H1 (cell line): ENCODE measurements at regions not wholly inside any gene's neighbourhood (a gene's known extent, or its start where the extent isn't known, plus 50 kb on each side); places are given as distances from the start of the nearest gene placed in this dataset.

Source experiments
- CEBPB ChIP-seq: IDR thresholded peaks from 2 replicates; pipeline ENCODE4 v1.6.1; 2012; ENCODE audit warnings: low read depth, low read length
- CREB1 ChIP-seq: IDR thresholded peaks from 2 replicates; pipeline ENCODE4 v1.6.1; 2012; ENCODE audit warnings: inconsistent platforms
- EP300 ChIP-seq, 2 experiments: IDR thresholded peaks; 1 replicate in 1 of 2; 2 replicates in 1 of 2; pipeline ENCODE4 v1.6.1; 2011 to 2012; ENCODE audit warnings: low read depth in 2 of 2, low read length in 2 of 2, mild to moderate bottlenecking in 2 of 2, borderline replicate concordance in 1 of 2, inconsistent platforms in 1 of 2, moderate library complexity in 1 of 2
- PHF8 ChIP-seq: fragments of 200-600 bp; sonication (generic); conservative IDR thresholded peaks from 2 replicates; pipeline ENCODE4 v1.7.1; 2012; ENCODE audit warnings: low read depth, mild to moderate bottlenecking, inconsistent platforms, low read length, moderate library complexity
- POLR2A ChIP-seq, 2 experiments: IDR thresholded peaks; 1 replicate in 1 of 2; 2 replicates in 1 of 2; pipeline ENCODE4 v1.6.1; 2011; ENCODE audit warnings: low read depth in 2 of 2, low read length in 2 of 2, mild to moderate bottlenecking in 2 of 2; ENCODE audit errors: control extremely low read depth in 1 of 2
- POLR2AphosphoS5 ChIP-seq: IDR thresholded peaks from 2 replicates; pipeline ENCODE4 v1.6.1; 2011; ENCODE audit warnings: low read depth, low read length
- RAD21 ChIP-seq, 2 experiments: IDR thresholded peaks in 1 of 2; conservative IDR thresholded peaks in 1 of 2; 2 replicates each; pipeline ENCODE4 v1.6.1; 2011; ENCODE audit warnings: low read depth in 2 of 2, low read length in 2 of 2, improper control_type of control experiment in 1 of 2, inconsistent platforms in 1 of 2, mild to moderate bottlenecking in 1 of 2, moderate library complexity in 1 of 2
- SP2 ChIP-seq: IDR thresholded peaks from 2 replicates; pipeline ENCODE4 v1.6.1; 2012; ENCODE audit warnings: mild to moderate bottlenecking, low read length, inconsistent platforms
- TAF1 ChIP-seq: IDR thresholded peaks from 2 replicates; pipeline ENCODE4 v1.6.1; 2011; ENCODE audit warnings: mild to moderate bottlenecking, low read depth, low read length
- TEAD4 ChIP-seq: IDR thresholded peaks from 2 replicates; pipeline ENCODE4 v1.6.1; 2012; ENCODE audit warnings: low read depth, low read length, inconsistent platforms, mixed read lengths
- TF ChIP-seq, protein P1 (sequence below), 3 experiments: IDR thresholded peaks; 1 replicate in 2 of 3; 2 replicates in 1 of 3; pipeline versions ENCODE4 v1.5.1 to v1.6.1; 2011; ENCODE audit warnings: low read length in 3 of 3, mild to moderate bottlenecking in 3 of 3, inconsistent platforms in 2 of 3, low read depth in 1 of 3, moderate library complexity in 1 of 3; ENCODE audit not compliant: insufficient read depth in 1 of 3; ENCODE audit errors: control extremely low read depth in 1 of 3
- TF ChIP-seq, protein P2 (sequence below): IDR thresholded peaks from 2 replicates; pipeline ENCODE4 v1.6.1; 2012; ENCODE audit warnings: inconsistent platforms

DNA sequence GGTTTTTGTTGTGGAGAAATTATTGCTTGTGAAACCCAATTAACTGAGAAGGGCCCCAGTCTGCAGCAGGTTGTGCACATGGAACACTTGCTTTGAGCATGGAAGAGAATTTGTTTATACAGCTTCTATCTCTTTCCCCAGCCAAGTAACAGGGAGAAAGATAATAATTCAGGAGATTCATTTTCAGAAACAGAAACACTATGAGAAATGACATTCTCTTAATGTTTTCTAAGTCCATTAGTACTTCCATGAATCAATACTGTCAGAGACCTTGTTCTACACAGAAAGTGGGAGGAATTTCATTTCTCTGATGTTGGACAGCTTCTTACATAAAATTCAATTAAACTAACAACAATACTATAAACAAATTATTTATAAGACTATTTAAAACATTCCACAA lies 446.3 kb downstream of the KLF12 start:
- TF ChIP-seq, protein P1, sequence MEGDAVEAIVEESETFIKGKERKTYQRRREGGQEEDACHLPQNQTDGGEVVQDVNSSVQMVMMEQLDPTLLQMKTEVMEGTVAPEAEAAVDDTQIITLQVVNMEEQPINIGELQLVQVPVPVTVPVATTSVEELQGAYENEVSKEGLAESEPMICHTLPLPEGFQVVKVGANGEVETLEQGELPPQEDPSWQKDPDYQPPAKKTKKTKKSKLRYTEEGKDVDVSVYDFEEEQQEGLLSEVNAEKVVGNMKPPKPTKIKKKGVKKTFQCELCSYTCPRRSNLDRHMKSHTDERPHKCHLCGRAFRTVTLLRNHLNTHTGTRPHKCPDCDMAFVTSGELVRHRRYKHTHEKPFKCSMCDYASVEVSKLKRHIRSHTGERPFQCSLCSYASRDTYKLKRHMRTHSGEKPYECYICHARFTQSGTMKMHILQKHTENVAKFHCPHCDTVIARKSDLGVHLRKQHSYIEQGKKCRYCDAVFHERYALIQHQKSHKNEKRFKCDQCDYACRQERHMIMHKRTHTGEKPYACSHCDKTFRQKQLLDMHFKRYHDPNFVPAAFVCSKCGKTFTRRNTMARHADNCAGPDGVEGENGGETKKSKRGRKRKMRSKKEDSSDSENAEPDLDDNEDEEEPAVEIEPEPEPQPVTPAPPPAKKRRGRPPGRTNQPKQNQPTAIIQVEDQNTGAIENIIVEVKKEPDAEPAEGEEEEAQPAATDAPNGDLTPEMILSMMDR (IDR thresholded peaks at IDR 0.05; ENCODE audit: control extremely low read depth in 1 of 3, insufficient read depth in 1 of 3, low read depth in 1 of 3, low read length in 3 of 3): no peak
- no peak for TF ChIP-seq EP300 (IDR thresholded peaks at IDR 0.05; ENCODE audit: borderline replicate concordance in 1 of 2, low read depth in 2 of 2, low read length in 2 of 2)
- TF ChIP-seq TAF1: no peak
- TF ChIP-seq POLR2A (IDR thresholded peaks at IDR 0.05; ENCODE audit: control extremely low read depth in 1 of 2, low read depth in 2 of 2, low read length in 2 of 2): no peak
- no peak for TF ChIP-seq POLR2AphosphoS5
- TF ChIP-seq TEAD4: no peak
- no peak for TF ChIP-seq RAD21 (IDR thresholded peaks at IDR 0.05 in 1 of 2, conservative IDR thresholded peaks at IDR 0.05 in 1 of 2; ENCODE audit: low read depth in 2 of 2, low read length in 2 of 2)
- TF ChIP-seq CEBPB: no peak
- no peak for TF ChIP-seq PHF8
- no peak for TF ChIP-seq SP2
- TF ChIP-seq CREB1: no peak
- TF ChIP-seq, protein P2, sequence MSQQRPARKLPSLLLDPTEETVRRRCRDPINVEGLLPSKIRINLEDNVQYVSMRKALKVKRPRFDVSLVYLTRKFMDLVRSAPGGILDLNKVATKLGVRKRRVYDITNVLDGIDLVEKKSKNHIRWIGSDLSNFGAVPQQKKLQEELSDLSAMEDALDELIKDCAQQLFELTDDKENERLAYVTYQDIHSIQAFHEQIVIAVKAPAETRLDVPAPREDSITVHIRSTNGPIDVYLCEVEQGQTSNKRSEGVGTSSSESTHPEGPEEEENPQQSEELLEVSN: no peak
